ENCODE measurements at regions not wholly inside any gene's neighbourhood (a gene's known extent, or its start where the extent isn't known, plus 50 kb on each side); places are given as distances from the start of the nearest gene placed in this dataset.

DNA sequence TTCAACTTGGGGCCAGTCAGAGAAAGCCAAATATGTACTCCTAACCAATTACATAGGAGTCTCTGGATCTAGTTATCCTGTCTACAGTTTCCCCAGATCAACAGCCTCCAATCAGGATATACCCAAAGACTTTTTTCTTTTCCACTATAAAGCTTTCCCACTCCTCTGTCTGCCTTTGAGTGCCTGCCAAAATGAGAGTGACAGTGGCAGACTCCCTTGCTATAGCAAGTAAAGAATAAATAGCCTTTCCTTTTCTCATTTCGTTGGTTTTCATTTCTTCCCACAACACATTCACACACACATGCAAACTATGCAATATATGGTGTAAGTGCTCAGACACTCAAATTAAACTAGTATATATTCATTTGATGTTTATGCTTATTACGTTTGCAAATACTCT lies 302.4 kb upstream of the TACR3 start:
- TF ChIP-seq, protein P1, sequence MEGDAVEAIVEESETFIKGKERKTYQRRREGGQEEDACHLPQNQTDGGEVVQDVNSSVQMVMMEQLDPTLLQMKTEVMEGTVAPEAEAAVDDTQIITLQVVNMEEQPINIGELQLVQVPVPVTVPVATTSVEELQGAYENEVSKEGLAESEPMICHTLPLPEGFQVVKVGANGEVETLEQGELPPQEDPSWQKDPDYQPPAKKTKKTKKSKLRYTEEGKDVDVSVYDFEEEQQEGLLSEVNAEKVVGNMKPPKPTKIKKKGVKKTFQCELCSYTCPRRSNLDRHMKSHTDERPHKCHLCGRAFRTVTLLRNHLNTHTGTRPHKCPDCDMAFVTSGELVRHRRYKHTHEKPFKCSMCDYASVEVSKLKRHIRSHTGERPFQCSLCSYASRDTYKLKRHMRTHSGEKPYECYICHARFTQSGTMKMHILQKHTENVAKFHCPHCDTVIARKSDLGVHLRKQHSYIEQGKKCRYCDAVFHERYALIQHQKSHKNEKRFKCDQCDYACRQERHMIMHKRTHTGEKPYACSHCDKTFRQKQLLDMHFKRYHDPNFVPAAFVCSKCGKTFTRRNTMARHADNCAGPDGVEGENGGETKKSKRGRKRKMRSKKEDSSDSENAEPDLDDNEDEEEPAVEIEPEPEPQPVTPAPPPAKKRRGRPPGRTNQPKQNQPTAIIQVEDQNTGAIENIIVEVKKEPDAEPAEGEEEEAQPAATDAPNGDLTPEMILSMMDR (conservative IDR thresholded peaks at IDR 0.05), result no peak
- Mint-ChIP-seq H3K4me1 (no peaks in the 10 kb centered on the region), H3K9me3 (no peaks in the 10 kb centered on the region), H3K27ac (no peak overlapping the region), H3K36me3 (ENCODE audit: low read depth) (no peaks in the 10 kb centered on the region), H3K27me3 (ENCODE audit: insufficient read depth) (no peaks in the 10 kb centered on the region), H3K4me3 (no peak overlapping the region)
- no peaks in the 10 kb centered on the region for H3K4me1 ChIP-seq (ENCODE audit: control insufficient read depth, insufficient read depth, low read length)
- H3K36me3 ChIP-seq (ENCODE audit: control insufficient read depth, insufficient read depth, low read length), result no peaks in the 10 kb centered on the region
- H3K9me3 ChIP-seq (ENCODE audit: control insufficient read depth, low read length), result no peaks in the 10 kb centered on the region
- H3K27me3 ChIP-seq (ENCODE audit: control insufficient read depth, insufficient read depth, low read length, poor library complexity, severe bottlenecking), result no peaks in the 10 kb centered on the region
- no peak overlapping the region for H3K9ac ChIP-seq (ENCODE audit: extremely low read depth, low read length, poor library complexity, severe bottlenecking)
- 100% methylated on average over 1 of the region's 2 CpGs; no CpG with 5 or more reads in 1 of the 2 experiments for WGBS, 2 experiments (ENCODE audit: insufficient coverage in 1 of 2, insufficient read length in 1 of 2)
- no peak for DNase-seq
- no peak overlapping the region for H3K4me3 ChIP-seq (ENCODE audit: low read length)
- no peak overlapping the region for H3K27ac ChIP-seq (ENCODE audit: low read depth, low read length)

- Histone ChIP-seq H3K4me1 (ENCODE audit: control insufficient read depth, insufficient read depth, low read length) (no peaks in the 10 kb centered on the region), H3K4me3 (ENCODE audit: low read length) (no peak overlapping the region), H3K9me3 (ENCODE audit: control insufficient read depth, low read length) (no peaks in the 10 kb centered on the region), H3K27me3 (ENCODE audit: control insufficient read depth, insufficient read depth, low read length, poor library complexity, severe bottlenecking) (no peaks in the 10 kb centered on the region), H3K36me3 (ENCODE audit: control insufficient read depth, insufficient read depth, low read length) (no peaks in the 10 kb centered on the region), H3K27ac (ENCODE audit: low read depth, low read length) (no peak overlapping the region), H3K9ac (ENCODE audit: extremely low read depth, low read length, poor library complexity, severe bottlenecking) (no peak overlapping the region)
- Mint-ChIP-seq H3K27me3 (ENCODE audit: insufficient read depth) (no peaks in the 10 kb centered on the region), H3K27ac (no peak overlapping the region), H3K9me3 (no peaks in the 10 kb centered on the region), H3K4me3 (no peak overlapping the region), H3K4me1 (no peaks in the 10 kb centered on the region), H3K36me3 (ENCODE audit: low read depth) (no peaks in the 10 kb centered on the region)
- TF ChIP-seq, protein P1 (conservative IDR thresholded peaks at IDR 0.05), result no peak
- DNase-seq, result no peak
- WGBS, 2 experiments (ENCODE audit: insufficient coverage in 1 of 2, insufficient read length in 1 of 2), result 82% methylated on average over 2 of the region's 3 CpGs; no CpG with 5 or more reads in 1 of the 2 experiments
Measured at GRCh38 chr4:104020641-104021040, 300.9 kb upstream of the TACR3 start.

DNA sequence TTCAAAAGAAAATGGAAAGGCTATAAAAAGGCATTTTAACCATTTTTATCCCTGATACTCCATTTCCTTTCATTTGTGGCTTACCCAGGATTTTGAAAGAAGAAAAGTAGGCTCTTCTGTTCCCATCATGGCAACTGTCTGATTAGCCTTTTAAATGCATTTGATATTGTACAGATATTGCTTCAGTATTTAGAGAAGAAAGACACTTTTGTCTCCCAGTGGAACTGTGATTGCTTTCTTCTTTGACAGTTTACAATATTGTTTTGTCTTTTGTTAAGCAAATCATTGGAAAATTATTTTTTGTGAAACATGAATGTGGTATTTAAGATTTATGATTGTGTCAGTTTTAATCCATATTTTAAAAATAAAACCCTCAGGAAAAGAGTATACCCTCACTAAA lies 297.4 kb upstream of the TACR3 start:
- Histone ChIP-seq H3K9ac (ENCODE audit: extremely low read depth, low read length, poor library complexity, severe bottlenecking) (no peak overlapping the region), H3K4me1 (ENCODE audit: control insufficient read depth, insufficient read depth, low read length) (no peaks in the 10 kb centered on the region), H3K27me3 (ENCODE audit: control insufficient read depth, insufficient read depth, low read length, poor library complexity, severe bottlenecking) (no peaks in the 10 kb centered on the region), H3K27ac (ENCODE audit: low read depth, low read length) (no peak overlapping the region), H3K4me3 (ENCODE audit: low read length) (no peak overlapping the region), H3K9me3 (ENCODE audit: control insufficient read depth, low read length) (no peaks in the 10 kb centered on the region), H3K36me3 (ENCODE audit: control insufficient read depth, insufficient read depth, low read length) (no peaks in the 10 kb centered on the region)
- H3K9me3 Mint-ChIP-seq, result no peaks in the 10 kb centered on the region
- H3K36me3 Mint-ChIP-seq (ENCODE audit: low read depth), result no peaks in the 10 kb centered on the region
- TF ChIP-seq, protein P1 (conservative IDR thresholded peaks at IDR 0.05), result no peak
- no peak overlapping the region for H3K4me3 Mint-ChIP-seq
- H3K27me3 Mint-ChIP-seq (ENCODE audit: insufficient read depth), result no peaks in the 10 kb centered on the region
- no peak for DNase-seq
- H3K4me1 Mint-ChIP-seq, result no peaks in the 10 kb centered on the region
- no peak overlapping the region for H3K27ac Mint-ChIP-seq
